ENCODE measurements at regions not wholly inside any gene's neighbourhood (a gene's known extent, or its start where the extent isn't known, plus 50 kb on each side); places are given as distances from the start of the nearest gene placed in this dataset.

DNA sequence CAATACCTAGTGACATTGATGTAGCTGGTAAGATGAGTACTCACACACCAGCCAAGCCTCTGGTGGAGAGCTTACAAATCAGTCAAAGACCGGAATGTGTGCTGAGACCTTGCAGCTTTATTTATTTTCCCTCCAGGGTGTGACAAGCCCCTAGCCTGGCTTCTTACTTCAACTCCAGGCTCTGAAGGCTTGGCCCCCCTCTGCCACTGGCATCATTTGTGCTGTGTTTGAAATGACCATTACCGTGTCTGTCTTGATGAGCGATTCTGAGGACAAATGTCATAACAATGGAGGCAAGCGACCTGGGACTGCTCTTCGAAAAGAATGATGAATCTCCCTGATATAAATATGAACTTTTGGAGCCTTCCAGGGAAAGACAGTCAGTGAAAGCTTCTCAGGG lies 749.9 kb upstream of the HS6ST1 start:
- WGBS, 2 donors = 72 to 85% methylated on average over 5 of the region's 5 CpGs
- FAIRE-seq = no peak

GRCh38 chr2:129069875-129070594 lies 751.4 kb upstream of the HS6ST1 start:
- peak overlapping the region in 1 of 4 donors; percentile 42 for H3K27ac ChIP-seq
- TF ChIP-seq CTCF (IDR thresholded peaks at IDR 0.05) = no peak
- DNase-seq (peak in 5 of 6 donors; percentile 48 to 77 (median 68)), ATAC-seq (peak; percentile 87 to 93 (median 90)), FAIRE-seq (no peak)
- H3K4me1 ChIP-seq = peaks cover 0 to 12% (median 7%) of the 10 kb centered on the region in 3 donors
- no peak overlapping the region for H3K4me3 ChIP-seq
- H3K9me3 ChIP-seq = no peaks in the 10 kb centered on the region
- intact Hi-C loops (cut with DNase I) = no loop called here
- no peaks in the 10 kb centered on the region for H3K36me3 ChIP-seq
- H3K27me3 ChIP-seq = no peaks in the 10 kb centered on the region
- WGBS, 2 donors = 45 to 48% methylated on average over 12 of the region's 12 CpGs

More for the DNA sequence above, 749.9 kb upstream of the HS6ST1 start:
- Histone ChIP-seq H3K27me3 (no peaks in the 10 kb centered on the region), H3K36me3 (no peaks in the 10 kb centered on the region), H3K4me3 (no peak overlapping the region), H3K9me3 (no peaks in the 10 kb centered on the region), H3K27ac (no peak overlapping the region), H3K4me1 (peaks cover 0 to 5% (median 0%) of the 10 kb centered on the region in 3 donors)
- intact Hi-C loops (cut with DNase I) = no loop called here
- no peak for DNase-seq
- TF ChIP-seq CTCF (IDR thresholded peaks at IDR 0.05) = no peak
- ATAC-seq = no peak

DNA sequence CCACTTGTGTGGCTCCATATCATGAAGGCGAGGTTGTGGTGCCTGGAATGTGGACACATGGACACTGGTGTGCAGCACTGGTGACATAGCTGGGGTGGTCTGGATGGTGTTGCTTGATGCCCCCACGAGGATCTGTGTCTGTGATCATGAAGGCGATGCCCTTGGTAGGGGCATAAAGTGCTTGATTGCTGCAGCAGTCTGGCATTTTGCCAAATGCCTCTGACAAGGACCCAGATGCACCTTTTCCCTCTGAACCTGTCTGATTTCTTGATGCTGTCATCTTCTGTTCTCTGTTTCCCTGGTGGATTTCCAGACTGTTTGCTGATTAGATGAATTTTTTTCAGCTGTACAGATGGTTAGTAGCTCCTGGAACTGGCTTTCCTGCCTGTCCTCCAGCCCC lies 752.0 kb upstream of the HS6ST1 start:
- no peak overlapping the region for H3K4me3 ChIP-seq
- DNase-seq (no peak), ATAC-seq (peak in 2 of 4 donors; percentile 7 to 19)

DNA sequence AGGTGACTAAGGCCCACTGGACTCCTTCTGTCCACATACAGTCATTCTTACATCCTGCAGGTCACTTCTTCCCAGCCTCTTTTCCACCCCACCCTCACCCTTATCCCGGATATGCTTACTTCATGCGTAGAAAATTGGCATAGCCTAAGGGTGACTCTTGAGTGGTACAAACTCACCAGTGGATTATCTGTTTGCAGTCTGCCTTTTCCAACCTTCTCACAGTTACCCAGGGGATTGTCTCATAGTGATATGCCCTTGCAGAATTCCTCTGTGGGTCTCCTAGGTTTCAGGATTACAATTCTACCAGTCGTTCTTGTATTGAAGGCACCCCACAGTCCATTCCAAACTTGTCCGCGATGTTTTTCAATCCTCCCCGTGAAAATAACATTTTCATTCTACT lies 752.9 kb upstream of the HS6ST1 start:
- DNase-seq (no peak), ATAC-seq (no peak), FAIRE-seq (no peak)
- no peak for TF ChIP-seq CTCF (IDR thresholded peaks at IDR 0.05)
- Histone ChIP-seq H3K4me3 (no peak overlapping the region), H3K9me3 (no peaks in the 10 kb centered on the region), H3K27ac (peak overlapping the region in 1 of 4 donors; percentile 6), H3K4me1 (peaks cover 0 to 15% (median 7%) of the 10 kb centered on the region in 3 donors), H3K27me3 (no peaks in the 10 kb centered on the region), H3K36me3 (no peaks in the 10 kb centered on the region)
- intact Hi-C loops (cut with DNase I) = no loop called here
- 78 to 79% methylated on average over 6 of the region's 6 CpGs for WGBS, 2 donors

More for the DNA sequence above, 752.0 kb upstream of the HS6ST1 start:
- TF ChIP-seq CTCF (IDR thresholded peaks at IDR 0.05) = no peak
- H3K36me3 ChIP-seq = no peaks in the 10 kb centered on the region
- no peaks in the 10 kb centered on the region for H3K9me3 ChIP-seq
- no peak overlapping the region for H3K27ac ChIP-seq
- intact Hi-C loops (cut with DNase I) = no loop called here
- FAIRE-seq = no peak
- 83 to 85% methylated on average over 3 of the region's 3 CpGs for WGBS, 2 donors
- no peaks in the 10 kb centered on the region for H3K27me3 ChIP-seq
- H3K4me1 ChIP-seq = peaks cover 0 to 15% (median 7%) of the 10 kb centered on the region in 3 donors

DNA sequence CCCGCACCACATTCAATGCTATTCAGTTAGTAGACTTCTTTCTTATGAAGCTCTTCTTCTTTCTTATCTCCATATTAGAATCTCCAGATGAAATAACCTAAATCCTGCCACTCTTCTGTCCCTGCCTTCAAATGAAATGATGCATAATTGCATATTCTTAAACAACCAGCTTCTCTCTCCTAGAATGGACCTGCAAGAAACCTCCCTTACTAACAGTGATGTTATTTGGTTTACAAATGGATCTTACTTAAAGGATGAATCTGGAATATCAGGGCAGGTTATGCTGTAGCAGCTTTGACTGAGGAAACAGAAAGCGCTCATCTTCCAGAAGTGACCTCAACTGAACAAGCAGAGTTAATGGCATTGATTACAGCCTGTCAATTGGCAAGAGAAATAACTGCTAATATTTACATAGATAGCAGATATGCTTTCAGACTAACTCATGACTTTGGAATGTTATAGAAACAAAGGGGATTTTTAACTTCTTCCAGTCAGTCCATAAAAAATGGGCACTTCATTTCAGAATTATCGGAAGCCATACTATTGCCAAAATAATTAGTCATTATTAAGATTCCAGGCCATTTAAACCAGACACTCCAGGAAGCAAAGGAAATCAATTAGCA lies 755.7 kb upstream of the HS6ST1 start:
- no peak for FAIRE-seq
- WGBS, 2 donors = 52 to 55% methylated on average over 3 of the region's 3 CpGs
- peak; percentile 5 to 59 (median 28) for ATAC-seq
- intact Hi-C loops (cut with DNase I) = no loop called here
- TF ChIP-seq CTCF (IDR thresholded peaks at IDR 0.05) = no peak
- no peak for DNase-seq
- Histone ChIP-seq H3K36me3 (no peaks in the 10 kb centered on the region), H3K27ac (no peak overlapping the region), H3K4me1 (peaks cover 0 to 15% (median 7%) of the 10 kb centered on the region in 3 donors), H3K9me3 (no peaks in the 10 kb centered on the region), H3K27me3 (no peaks in the 10 kb centered on the region), H3K4me3 (no peak overlapping the region)

Data from pancreas (tissue), 10 donors.